ENCODE measurements at regions not wholly inside any gene's neighbourhood (a gene's known extent, or its start where the extent isn't known, plus 50 kb on each side); places are given as distances from the start of the nearest gene placed in this dataset.

- Histone ChIP-seq H3K4me3 (no peak overlapping the region), H3K79me2 (ENCODE audit: control insufficient read depth, insufficient read depth, low read length) (no peaks in the 10 kb centered on the region), H2AFZ (ENCODE audit: control insufficient read depth, low read depth, low read length) (no peak overlapping the region), H4K20me1 (ENCODE audit: control insufficient read depth, insufficient read depth) (no peaks in the 10 kb centered on the region), H3K4me1 (ENCODE audit: control insufficient read depth, insufficient read depth, low read length) (peaks cover 5% of the 10 kb centered on the region; the same call in 1 of the 2 replicates), H3K36me3 (ENCODE audit: control insufficient read depth in 2 of 2, insufficient read depth in 2 of 2, low read length in 1 of 2) (no peaks in the 10 kb centered on the region), H3K27me3 (replicated peaks in 1 of 2; ENCODE audit: control insufficient read depth in 2 of 2, insufficient read depth in 2 of 2, low read length in 1 of 2) (no peaks in the 10 kb centered on the region), H3K9ac (ENCODE audit: control insufficient read depth, insufficient read depth, low read length) (no peak overlapping the region), H3K27ac (ENCODE audit: control insufficient read depth, insufficient read depth) (no peak overlapping the region), H3K9me3 (replicated peaks; ENCODE audit: control insufficient read depth, insufficient read depth, low read length) (no peaks in the 10 kb centered on the region; the same call in 2 of the 3 replicates), H3K4me2 (ENCODE audit: control insufficient read depth, insufficient read depth) (no peak overlapping the region)
- CTCF ChIA-PET: interaction anchor here (0.7 to 1.5 kb wide), 10 partner anchors 9 to 66 kb away, joined by 3 to 6 read pairs (median 3); no protein-coding TSS in a partner anchor
- no TSS peak for BruUV-seq (replicated peaks)
- no peak for TF ChIP-seq PBX3 (IDR thresholded peaks at IDR 0.05; ENCODE audit: insufficient replicate concordance, low read depth, low read length)
- TF ChIP-seq, protein P1, sequence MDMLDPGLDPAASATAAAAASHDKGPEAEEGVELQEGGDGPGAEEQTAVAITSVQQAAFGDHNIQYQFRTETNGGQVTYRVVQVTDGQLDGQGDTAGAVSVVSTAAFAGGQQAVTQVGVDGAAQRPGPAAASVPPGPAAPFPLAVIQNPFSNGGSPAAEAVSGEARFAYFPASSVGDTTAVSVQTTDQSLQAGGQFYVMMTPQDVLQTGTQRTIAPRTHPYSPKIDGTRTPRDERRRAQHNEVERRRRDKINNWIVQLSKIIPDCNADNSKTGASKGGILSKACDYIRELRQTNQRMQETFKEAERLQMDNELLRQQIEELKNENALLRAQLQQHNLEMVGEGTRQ (IDR thresholded peaks at IDR 0.05; ENCODE audit: borderline replicate concordance, low read depth, low read length): no peak
- no peak for TF ChIP-seq ELK1 (IDR thresholded peaks at IDR 0.05; ENCODE audit: low read depth, low read length)
- TF ChIP-seq SIX5 (IDR thresholded peaks at IDR 0.05; ENCODE audit: low read depth, low read length, severe bottlenecking): no peak
- no peak for TF ChIP-seq ZBTB40 (IDR thresholded peaks at IDR 0.05; ENCODE audit: borderline replicate concordance)
- no peak for TF ChIP-seq SKIL (IDR thresholded peaks at IDR 0.05; ENCODE audit: low read depth, poor library complexity, severe bottlenecking)
- no peak for TF ChIP-seq GATAD2B (conservative IDR thresholded peaks at IDR 0.05; ENCODE audit: low read depth)
- TF ChIP-seq HDAC2 (IDR thresholded peaks at IDR 0.05): no peak
- TF ChIP-seq MLLT1 (IDR thresholded peaks at IDR 0.05): no peak
- TF ChIP-seq MYC (IDR thresholded peaks at IDR 0.05; ENCODE audit: insufficient read depth, insufficient read length, insufficient replicate concordance, low read length, severe bottlenecking): no peak
- no peak for TF ChIP-seq NR2F1 (conservative IDR thresholded peaks at IDR 0.05)
- intact Hi-C loops (cut with micrococcal nuclease; ENCODE audit: unreplicated experiment): loop anchor here (1.0 to 10.0 kb wide), 3 partner anchors 20 to 66 kb away; no protein-coding TSS in a partner anchor
- RAD21 ChIA-PET (ENCODE audit: unreplicated experiment): interaction anchor here (0.7 to 2.0 kb wide), 9 partner anchors 21 to 65 kb away, joined by 3 to 13 read pairs (median 4); no protein-coding TSS in a partner anchor
- ATAC-seq (no peak), FAIRE-seq (no peak), DNase-seq (ENCODE audit: low read depth, low spot score) (no peak)
- in situ Hi-C loops (cut with MboI): no loop called here
- SMC1A ChIA-PET (ENCODE audit: uncharacterized antibody, unreplicated experiment): interaction anchor here (0.6 to 2.6 kb wide), 12 partner anchors 9 to 65 kb away, joined by 3 to 11 read pairs (median 4); no protein-coding TSS in a partner anchor
- POLR2A ChIA-PET: interaction anchor here (1.0 to 1.7 kb wide), 3 partner anchors 19 to 35 kb away, joined by 3 to 6 read pairs (median 3); no protein-coding TSS in a partner anchor
- WGBS (ENCODE audit: insufficient coverage, insufficient replicate concordance, low lambda C conversion rate, missing lambda C conversion rate): 40% methylated on average over 2 of the region's 2 CpGs
Measured at GRCh38 chrX:10062980-10063379, 93.8 kb upstream of the CLCN4 start.

Data from GM12878 (cell line).